Tibial artery (tissue), 4 donors: ENCODE measurements at regions not wholly inside any gene's neighbourhood (a gene's known extent, or its start where the extent isn't known, plus 50 kb on each side); places are given as distances from the start of the nearest gene placed in this dataset.
"Not testable (repeated sequence)": the region's sequence is repeated elsewhere in the genome, so short reads cannot be mapped to it uniquely, and the experiment has no call there.

Experiments used
- DNase-seq, 2 donors: peaks; one replicate each; pipeline ENCODE4 v3.0.0-alpha.2; 2019
- H3K27ac ChIP-seq, 2 donors: fragments of 200-600 bp; sonication (generic) in 1 of 2; 1 replicate in 1 of 2; 2 replicates in 1 of 2; pipeline ENCODE4 v1.5.1; 2018 to 2019; ENCODE audit warnings: mild to moderate bottlenecking in 1 of 2
- H3K27me3 ChIP-seq, 2 donors: fragments of 200-600 bp; sonication (generic) in 1 of 2; one replicate each; pipeline versions ENCODE4 v1.5.1 to v1.6.0; 2016 to 2019
- H3K36me3 ChIP-seq, 3 donors: fragments of 200-600 bp; sonication (generic) in 2 of 3; one replicate each; pipeline ENCODE4 v1.5.1; 2016 to 2019; ENCODE audit warnings: mild to moderate bottlenecking in 2 of 3
- H3K4me1 ChIP-seq, 4 donors: fragments of 200-600 bp; sonication (generic) in 2 of 4; 1 replicate in 3 of 4; 2 replicates in 1 of 4; pipeline ENCODE4 v1.5.1; 2016 to 2019
- H3K4me3 ChIP-seq, 2 donors: fragments of 200-600 bp; sonication (generic) in 1 of 2; 1 replicate in 1 of 2; 2 replicates in 1 of 2; pipeline ENCODE4 v1.5.1; 2018 to 2019; ENCODE audit warnings: mild to moderate bottlenecking in 2 of 2
- H3K9me3 ChIP-seq, 3 donors: fragments of 200-600 bp; sonication (generic) in 1 of 3; one replicate each; pipeline ENCODE4 v1.5.1; 2016 to 2019
- intact Hi-C: fragments of 100-400 bp; cut with DNase I; formaldehyde crosslinking; loops from one replicate; pipeline ENCODE4 v1.15.0; 2023; ENCODE audit warnings: low total_unique reads
- TF ChIP-seq, protein P1 (sequence below), 2 experiments: fragments of 200-600 bp in 1 of 2; fragments of 450-650 bp in 1 of 2; IDR thresholded peaks; one replicate each; pipeline ENCODE4 v1.5.1; 2017 to 2019; ENCODE audit warnings: antibody characterized with exemption in 2 of 2, mild to moderate bottlenecking in 1 of 2, moderate library complexity in 1 of 2

DNA sequence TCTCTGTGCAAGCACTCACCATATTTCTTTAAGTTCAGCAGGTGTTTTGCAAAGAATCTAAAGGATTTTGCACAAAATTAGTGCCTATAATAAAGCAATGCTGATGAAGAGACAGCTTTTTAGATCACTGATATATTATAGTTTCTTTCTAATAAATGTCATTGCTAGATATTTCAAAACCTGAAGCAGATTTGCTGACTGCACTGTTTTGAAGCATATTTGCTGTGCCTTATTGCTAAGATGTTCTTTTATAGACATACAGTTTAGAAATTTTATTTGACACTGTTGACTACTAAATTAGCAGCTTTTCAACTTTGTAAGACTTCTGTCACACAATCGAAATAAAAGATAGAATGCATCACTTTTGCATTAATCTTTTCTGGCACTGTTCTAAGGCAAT, 620.9 kb upstream of the CELF4 start:
- Histone ChIP-seq H3K36me3 (no peaks in the 10 kb centered on the region), H3K9me3 (peaks cover 0 to 5% (median 0%) of the 10 kb centered on the region in 3 donors), H3K4me3 (no peak overlapping the region), H3K27me3 (no peaks in the 10 kb centered on the region), H3K27ac (no peak overlapping the region), H3K4me1 (no peaks in the 10 kb centered on the region)
- DNase-seq: no peak
- TF ChIP-seq, protein P1, sequence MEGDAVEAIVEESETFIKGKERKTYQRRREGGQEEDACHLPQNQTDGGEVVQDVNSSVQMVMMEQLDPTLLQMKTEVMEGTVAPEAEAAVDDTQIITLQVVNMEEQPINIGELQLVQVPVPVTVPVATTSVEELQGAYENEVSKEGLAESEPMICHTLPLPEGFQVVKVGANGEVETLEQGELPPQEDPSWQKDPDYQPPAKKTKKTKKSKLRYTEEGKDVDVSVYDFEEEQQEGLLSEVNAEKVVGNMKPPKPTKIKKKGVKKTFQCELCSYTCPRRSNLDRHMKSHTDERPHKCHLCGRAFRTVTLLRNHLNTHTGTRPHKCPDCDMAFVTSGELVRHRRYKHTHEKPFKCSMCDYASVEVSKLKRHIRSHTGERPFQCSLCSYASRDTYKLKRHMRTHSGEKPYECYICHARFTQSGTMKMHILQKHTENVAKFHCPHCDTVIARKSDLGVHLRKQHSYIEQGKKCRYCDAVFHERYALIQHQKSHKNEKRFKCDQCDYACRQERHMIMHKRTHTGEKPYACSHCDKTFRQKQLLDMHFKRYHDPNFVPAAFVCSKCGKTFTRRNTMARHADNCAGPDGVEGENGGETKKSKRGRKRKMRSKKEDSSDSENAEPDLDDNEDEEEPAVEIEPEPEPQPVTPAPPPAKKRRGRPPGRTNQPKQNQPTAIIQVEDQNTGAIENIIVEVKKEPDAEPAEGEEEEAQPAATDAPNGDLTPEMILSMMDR (IDR thresholded peaks at IDR 0.05): no peak
- intact Hi-C loops: no loop called here

DNA sequence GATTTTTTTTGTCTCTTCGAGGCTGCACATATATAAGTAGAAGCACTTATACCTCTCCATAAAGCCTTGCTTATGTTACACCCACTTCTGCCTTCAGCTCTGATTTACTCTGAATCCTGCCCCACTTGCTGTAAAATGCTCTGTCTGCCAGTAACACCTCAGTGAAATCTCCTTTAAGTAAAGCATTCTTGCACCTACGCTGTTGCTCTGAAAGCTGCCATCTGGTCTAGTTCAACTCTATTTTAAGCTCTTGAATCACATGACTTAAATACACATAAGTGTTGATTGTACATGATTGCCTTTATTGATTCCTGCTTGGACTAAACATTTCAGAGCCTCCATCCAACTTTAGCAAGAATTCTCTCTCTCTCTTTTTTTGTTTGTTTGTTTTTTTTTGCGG, 609.0 kb upstream of the CELF4 start:
- Histone ChIP-seq H3K27ac (no peak overlapping the region), H3K27me3 (no peaks in the 10 kb centered on the region), H3K4me3 (no peak overlapping the region), H3K36me3 (no peaks in the 10 kb centered on the region), H3K4me1 (no peaks in the 10 kb centered on the region), H3K9me3 (no peaks in the 10 kb centered on the region)
- TF ChIP-seq, protein P1 (IDR thresholded peaks at IDR 0.05): no peak
- DNase-seq: no peak
- intact Hi-C loops: loop anchor here (10.0 kb wide), 1 partner anchor 110 kb away; no protein-coding TSS in a partner anchor

DNA sequence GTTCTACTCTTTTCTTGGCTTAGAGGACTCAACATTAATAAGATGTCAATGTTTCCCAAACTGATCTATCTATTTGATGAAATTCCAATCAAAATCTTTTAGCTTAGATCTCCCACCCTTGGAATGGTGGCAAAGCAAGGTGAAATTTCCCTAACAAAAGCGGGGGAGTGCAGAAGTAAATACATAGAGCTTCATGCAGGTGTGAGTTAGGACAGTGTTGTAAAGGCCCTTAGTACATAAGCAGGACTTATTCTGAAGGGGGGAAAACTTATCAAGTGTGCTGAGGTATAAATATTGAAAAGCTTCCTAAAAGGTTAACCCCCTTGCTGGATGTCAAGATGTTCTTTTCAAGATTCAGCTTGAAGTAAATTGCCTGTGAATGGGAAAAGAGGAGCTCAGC, 608.6 kb upstream of the CELF4 start:
- TF ChIP-seq, protein P1 (IDR thresholded peaks at IDR 0.05): no peak

DNA sequence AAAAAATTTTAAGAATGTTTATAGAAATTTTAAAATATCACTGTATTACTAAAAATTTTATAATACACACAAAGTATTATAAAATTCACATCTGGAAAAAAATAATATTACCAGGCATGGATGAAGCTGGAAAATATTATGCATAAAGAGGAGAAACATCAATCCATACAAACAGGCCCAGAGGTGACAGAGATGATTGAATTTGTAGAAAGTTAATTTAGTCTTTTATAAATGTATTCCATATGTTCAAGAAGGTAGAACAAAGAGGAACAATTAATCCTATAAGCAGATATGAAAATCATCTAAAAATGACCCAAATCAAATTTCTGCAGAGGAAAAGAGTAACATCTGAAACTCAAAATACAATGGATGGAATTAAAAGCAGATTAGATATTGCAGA, 605.2 kb upstream of the CELF4 start:
- Histone ChIP-seq H3K4me1 (no peaks in the 10 kb centered on the region), H3K4me3 (no peak overlapping the region), H3K36me3 (no peaks in the 10 kb centered on the region), H3K27ac (no peak overlapping the region), H3K27me3 (no peaks in the 10 kb centered on the region), H3K9me3 (no peaks in the 10 kb centered on the region)
- TF ChIP-seq, protein P1 (IDR thresholded peaks at IDR 0.05): no peak
- intact Hi-C loops: loop anchor here (10.0 kb wide), 1 partner anchor 114 kb away; no protein-coding TSS in a partner anchor
- DNase-seq: no peak

More for the DNA sequence above, 608.6 kb upstream of the CELF4 start:
- Histone ChIP-seq H3K9me3 (no peaks in the 10 kb centered on the region), H3K27ac (no peak overlapping the region), H3K4me3 (no peak overlapping the region), H3K36me3 (no peaks in the 10 kb centered on the region), H3K27me3 (no peaks in the 10 kb centered on the region), H3K4me1 (no peaks in the 10 kb centered on the region)
- no peak for DNase-seq
- intact Hi-C loops: loop anchor here (10.0 kb wide), 1 partner anchor 111 kb away; no protein-coding TSS in a partner anchor

DNA sequence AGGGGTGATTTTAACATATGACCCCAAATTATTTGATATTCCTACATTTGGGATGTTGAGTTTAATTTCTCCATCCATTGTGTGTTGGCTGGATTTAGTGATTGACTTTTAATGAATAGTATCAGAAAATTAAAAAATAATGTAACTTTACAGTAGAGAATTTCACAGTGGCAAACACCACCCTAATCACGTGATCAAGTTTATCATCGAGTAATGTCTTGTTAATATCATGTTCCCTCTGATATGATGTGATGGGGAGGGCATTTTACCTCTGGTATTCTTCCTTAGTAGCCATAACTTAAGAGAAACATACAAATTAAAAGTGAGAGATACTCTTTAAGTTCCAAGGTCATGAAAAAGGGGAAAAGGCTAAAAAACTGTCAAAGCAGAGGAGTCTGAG, 602.0 kb upstream of the CELF4 start:
- intact Hi-C loops: no loop called here
- DNase-seq: no peak
- no peaks in the 10 kb centered on the region for H3K4me1 ChIP-seq
- TF ChIP-seq, protein P1 (IDR thresholded peaks at IDR 0.05): no peak
- H3K27me3 ChIP-seq: no peaks in the 10 kb centered on the region
- no peak overlapping the region for H3K27ac ChIP-seq
- no peaks in the 10 kb centered on the region for H3K36me3 ChIP-seq
- no peak overlapping the region for H3K4me3 ChIP-seq
- H3K9me3 ChIP-seq: no peaks in the 10 kb centered on the region

DNA sequence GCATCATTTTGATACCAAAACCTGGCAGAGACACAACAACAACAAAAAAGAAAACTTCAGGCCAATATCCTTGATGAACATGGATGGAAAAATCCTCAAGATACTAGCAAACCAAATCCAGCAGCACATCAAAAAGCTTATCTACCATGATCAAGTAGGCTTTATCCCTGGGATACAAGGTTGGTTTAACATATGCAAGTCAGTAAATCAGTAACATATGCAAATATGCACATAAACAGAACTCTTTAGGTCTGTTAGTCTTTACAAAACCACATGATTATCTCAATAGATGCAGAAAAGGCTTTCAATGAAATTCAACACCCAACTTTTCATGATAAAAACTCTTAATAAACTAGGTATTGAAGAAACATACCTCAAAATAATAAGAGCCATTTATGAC, 587.5 kb upstream of the CELF4 start:
- DNase-seq, H3K9me3 ChIP-seq, H3K4me3 ChIP-seq, H3K4me1 ChIP-seq, H3K36me3 ChIP-seq, H3K27me3 ChIP-seq, intact Hi-C loops, H3K27ac ChIP-seq: not testable (repeated sequence)
